Astrocyte (in vitro differentiated cells and primary cell): ENCODE measurements at regions not wholly inside any gene's neighbourhood (a gene's known extent, or its start where the extent isn't known, plus 50 kb on each side); places are given as distances from the start of the nearest gene placed in this dataset.

Experiments used
- DNase-seq: peaks from one replicate; pipeline ENCODE4 v3.0.0-alpha.2; 2010; ENCODE audit warnings: low read depth
- FAIRE-seq: peaks from 2 replicates; lab custom pipeline; 2011; peaks lifted over from hg19 to GRCh38; lab: Jason Lieb, UNC
- H2AFZ ChIP-seq: 2 replicates; pipeline ENCODE4 v1.6.0; 2012; ENCODE audit warnings: low read depth, low read length, inconsistent platforms
- H3K27ac ChIP-seq: 2 replicates; pipeline ENCODE4 v1.5.1; 2011; ENCODE audit warnings: low read depth, low read length, inconsistent platforms
- H3K27me3 ChIP-seq: 2 replicates; pipeline ENCODE4 v1.6.0; 2011; ENCODE audit warnings: low read length, inconsistent platforms; ENCODE audit not compliant: insufficient read depth
- H3K36me3 ChIP-seq: 2 replicates; pipeline ENCODE4 v1.5.1; 2011; ENCODE audit warnings: low read length, inconsistent platforms; ENCODE audit not compliant: insufficient read depth
- H3K4me1 ChIP-seq: 2 replicates; pipeline ENCODE4 v1.5.1; 2011; ENCODE audit warnings: low read length, inconsistent platforms; ENCODE audit not compliant: insufficient read depth
- H3K4me2 ChIP-seq: 2 replicates; pipeline ENCODE4 v1.6.0; 2012; ENCODE audit warnings: low read length, inconsistent platforms
- H3K4me3 ChIP-seq: 2 replicates; pipeline ENCODE4 v1.5.1; 2011; ENCODE audit warnings: low read depth, mild to moderate bottlenecking, low read length, inconsistent platforms; ENCODE audit not compliant: insufficient read depth
- H3K79me2 ChIP-seq: 2 replicates; pipeline ENCODE4 v1.6.0; 2012; ENCODE audit warnings: mild to moderate bottlenecking, low read length, inconsistent platforms; ENCODE audit not compliant: insufficient read depth
- H3K9ac ChIP-seq: 2 replicates; pipeline ENCODE4 v1.6.0; 2012; ENCODE audit warnings: mild to moderate bottlenecking, low read length, inconsistent platforms
- H3K9me3 ChIP-seq: 2 replicates; pipeline ENCODE4 v1.5.1; 2012; ENCODE audit warnings: low read depth, mild to moderate bottlenecking, low read length, inconsistent platforms; ENCODE audit not compliant: insufficient read depth
- H4K20me1 ChIP-seq: 2 replicates; pipeline ENCODE4 v1.6.0; 2012; ENCODE audit warnings: low read length, inconsistent platforms; ENCODE audit not compliant: insufficient read depth
- H3K27ac Mint-ChIP-seq: one replicate; pipeline ENCODE4 v1.8.0; 2021; ENCODE audit warnings: mild to moderate bottlenecking, mixed read lengths; ENCODE audit not compliant: unreplicated experiment
- H3K27me3 Mint-ChIP-seq: one replicate; pipeline ENCODE4 v1.8.0; 2021; ENCODE audit warnings: low read depth, mixed read lengths; ENCODE audit not compliant: unreplicated experiment
- H3K36me3 Mint-ChIP-seq: one replicate; pipeline ENCODE4 v1.8.0; 2021; ENCODE audit warnings: low read depth, mixed read lengths; ENCODE audit not compliant: unreplicated experiment
- H3K4me1 Mint-ChIP-seq: one replicate; pipeline ENCODE4 v1.8.0; 2021; ENCODE audit warnings: low read depth, mixed read lengths; ENCODE audit not compliant: unreplicated experiment
- H3K4me3 Mint-ChIP-seq: one replicate; pipeline ENCODE4 v1.8.0; 2021; ENCODE audit warnings: mild to moderate bottlenecking, moderate library complexity, mixed read lengths; ENCODE audit not compliant: unreplicated experiment
- H3K9me3 Mint-ChIP-seq: one replicate; pipeline ENCODE4 v1.8.0; 2021; ENCODE audit warnings: mild to moderate bottlenecking, mixed read lengths; ENCODE audit not compliant: unreplicated experiment
- CTCF ChIP-seq: IDR thresholded peaks from 2 replicates; pipeline ENCODE4 v1.5.1; 2011; ENCODE audit warnings: low read depth, mild to moderate bottlenecking, inconsistent platforms, low read length, moderate library complexity; ENCODE audit not compliant: insufficient read depth
- EZH2 ChIP-seq: IDR thresholded peaks from 2 replicates; pipeline ENCODE4 v1.6.1; 2012; ENCODE audit warnings: mild to moderate bottlenecking, low read length, inconsistent platforms; ENCODE audit not compliant: insufficient read depth

GRCh38 chr9:80222466-80223169 is 650.9 kb downstream of the TLE4 start:
- Histone ChIP-seq H3K79me2 (no peaks in the 10 kb centered on the region), H3K36me3 (no peaks in the 10 kb centered on the region), H3K27ac (no peak overlapping the region), H2AFZ (no peak overlapping the region), H3K4me2 (no peak overlapping the region), H3K9ac (no peak overlapping the region), H3K27me3 (no peaks in the 10 kb centered on the region), H4K20me1 (no peaks in the 10 kb centered on the region), H3K9me3 (no peaks in the 10 kb centered on the region), H3K4me1 (no peaks in the 10 kb centered on the region), H3K4me3 (no peak overlapping the region)
- no peak overlapping the region for H3K4me3 Mint-ChIP-seq
- FAIRE-seq (no peak), DNase-seq (no peak)
- no peak overlapping the region for H3K27ac Mint-ChIP-seq
- no peaks in the 10 kb centered on the region for H3K36me3 Mint-ChIP-seq
- TF ChIP-seq CTCF (no peak), EZH2 (no peak)
- peaks cover 3% of the 10 kb centered on the region for H3K9me3 Mint-ChIP-seq
- no peaks in the 10 kb centered on the region for H3K27me3 Mint-ChIP-seq
- no peaks in the 10 kb centered on the region for H3K4me1 Mint-ChIP-seq

GRCh38 chr9:80218328-80218727 is 646.6 kb downstream of the TLE4 start:
- TF ChIP-seq CTCF: no peak
- Histone ChIP-seq H3K27ac (no peak overlapping the region), H3K79me2 (no peaks in the 10 kb centered on the region), H3K36me3 (no peaks in the 10 kb centered on the region), H4K20me1 (no peaks in the 10 kb centered on the region), H3K27me3 (no peaks in the 10 kb centered on the region), H3K4me2 (no peak overlapping the region), H3K4me3 (no peak overlapping the region), H3K9me3 (no peaks in the 10 kb centered on the region), H3K9ac (no peak overlapping the region), H2AFZ (no peak overlapping the region), H3K4me1 (no peaks in the 10 kb centered on the region)
- Mint-ChIP-seq H3K4me1 (no peaks in the 10 kb centered on the region), H3K27ac (no peak overlapping the region), H3K9me3 (no peaks in the 10 kb centered on the region), H3K4me3 (no peak overlapping the region), H3K27me3 (no peaks in the 10 kb centered on the region), H3K36me3 (no peaks in the 10 kb centered on the region)
- DNase-seq: no peak
- no peak for FAIRE-seq

- no peaks in the 10 kb centered on the region for H3K36me3 Mint-ChIP-seq
- peaks cover 4% of the 10 kb centered on the region for H3K9me3 Mint-ChIP-seq
These were observed 641.8 kb downstream of the TLE4 start for GRCh38 chr9:80213613-80214012.

More at GRCh38 chr9:80213613-80214012, 641.8 kb downstream of the TLE4 start:
- Mint-ChIP-seq H3K27me3 (no peaks in the 10 kb centered on the region), H3K4me1 (no peaks in the 10 kb centered on the region), H3K4me3 (no peak overlapping the region), H3K27ac (no peak overlapping the region)
- Histone ChIP-seq H3K9me3 (peaks cover 3% of the 10 kb centered on the region), H3K27ac (no peak overlapping the region), H3K4me1 (no peaks in the 10 kb centered on the region), H3K36me3 (no peaks in the 10 kb centered on the region), H3K9ac (no peak overlapping the region), H4K20me1 (no peaks in the 10 kb centered on the region), H2AFZ (no peak overlapping the region), H3K4me3 (no peak overlapping the region), H3K27me3 (no peaks in the 10 kb centered on the region), H3K4me2 (no peak overlapping the region), H3K79me2 (no peaks in the 10 kb centered on the region)
- TF ChIP-seq CTCF (no peak), EZH2 (no peak)
- FAIRE-seq: no peak
- DNase-seq: no peak
